ELF-1 (cell line): ENCODE measurements at regions not wholly inside any gene's neighbourhood (a gene's known extent, or its start where the extent isn't known, plus 50 kb on each side); places are given as distances from the start of the nearest gene placed in this dataset.
"Not testable (repeated sequence)": the region's sequence is repeated elsewhere in the genome, so short reads cannot be mapped to it uniquely, and the experiment has no call there.

Experiments used
- DNase-seq: peaks from one replicate; pipeline ENCODE4 v3.0.0-alpha.2; 2016; ENCODE audit warnings: low read depth, low spot score

DNA sequence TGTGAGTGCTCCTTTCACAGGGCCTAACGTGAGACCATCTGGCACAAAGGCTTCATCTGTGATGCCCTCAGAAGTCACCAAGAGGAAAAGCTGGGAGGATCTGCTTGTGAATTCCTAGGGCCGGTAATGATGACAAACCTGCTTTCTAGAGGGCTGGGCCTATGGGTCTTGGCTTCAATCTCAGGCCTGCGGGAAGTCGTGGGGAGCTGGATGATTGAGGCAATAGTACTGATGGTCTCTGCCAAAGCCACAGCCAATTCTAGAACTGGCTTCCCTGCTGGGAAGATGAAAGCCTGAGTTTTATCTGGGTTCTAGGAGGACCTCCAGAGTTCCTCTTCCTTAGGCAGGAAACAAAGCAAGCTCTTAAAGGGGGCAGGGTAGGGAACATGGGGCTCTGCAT, 102.7 kb downstream of the TMEM215 start:
- DNase-seq = no peak

GRCh38 chr9:32894485-32894884, 106.9 kb downstream of the APTX start:
- not testable (repeated sequence) for DNase-seq

DNA sequence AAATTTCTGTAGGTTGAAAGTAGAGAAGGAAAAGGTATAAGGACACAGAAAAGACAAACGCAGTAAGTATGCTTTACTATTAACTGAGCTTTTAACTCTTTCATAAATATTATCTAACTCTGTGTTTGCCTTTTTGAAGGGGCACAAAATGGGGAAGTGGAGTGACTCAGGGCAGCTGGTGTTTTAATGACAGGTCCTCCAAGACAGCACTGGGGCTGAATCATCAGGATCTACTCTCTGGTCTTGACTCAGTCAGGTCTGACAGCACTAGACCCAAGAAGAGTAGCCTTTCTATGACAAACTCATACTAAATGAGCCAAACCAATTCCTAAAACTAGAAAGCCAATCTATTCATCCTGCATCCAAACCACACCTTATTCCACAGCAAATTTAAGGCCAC, 102.2 kb downstream of the APTX start:
- no peak for DNase-seq

GRCh38 chr9:32899761-32900160, 101.7 kb downstream of the APTX start:
- no peak for DNase-seq

GRCh38 chr9:32906213-32906612, 95.2 kb downstream of the APTX start:
- DNase-seq = no peak

- DNase-seq = peak; percentile 4
Observed at GRCh38 chr9:32915802-32916201, 85.6 kb downstream of the APTX start.

- DNase-seq = no peak
Observed at GRCh38 chr9:32918628-32919027, 82.8 kb downstream of the APTX start.
